H1 (cell line): ENCODE measurements at regions not wholly inside any gene's neighbourhood (a gene's known extent, or its start where the extent isn't known, plus 50 kb on each side); places are given as distances from the start of the nearest gene placed in this dataset.

Experiments
- CTCF ChIA-PET: fragments of 300-600 bp; sonication (Branson Sonifier 250); formaldehyde crosslinking; loops from one replicate; lab custom pipeline; 2021; ENCODE audit not compliant: partially characterized antibody; lab: Charles Lee
- POLR2A ChIA-PET: fragments of 300-600 bp; sonication (Branson Sonifier 250); formaldehyde crosslinking; loops from one replicate; lab custom pipeline; 2021; ENCODE audit warnings: inconsistent platforms; ENCODE audit not compliant: partially characterized antibody; lab: Charles Lee
- DNase-seq, 2 experiments: peaks; one replicate each; pipeline versions ENCODE4 v3.0.0 to v3.0.0-alpha.2; 2010 to 2022; ENCODE audit warnings: low spot score in 2 of 2, low read depth in 1 of 2, mixed read lengths in 1 of 2
- FAIRE-seq: peaks from 2 replicates; lab custom pipeline; 2011; peaks lifted over from hg19 to GRCh38; lab: Jason Lieb, UNC
- H2AFZ ChIP-seq: 2 replicates; pipeline ENCODE4 v1.8.1; 2012; ENCODE audit warnings: low read length, inconsistent platforms
- H2AK5ac ChIP-seq: 2 replicates; pipeline ENCODE4 v1.6.1; 2013; ENCODE audit warnings: low read depth, low read length
- H2BK120ac ChIP-seq: replicated peaks from 2 replicates; pipeline ENCODE3; 2013; ENCODE audit warnings: low read depth, low read length, inconsistent platforms
- H2BK12ac ChIP-seq: 2 replicates; pipeline ENCODE4 v1.6.1; 2013; ENCODE audit warnings: low read depth, low read length
- H2BK15ac ChIP-seq: 2 replicates; pipeline ENCODE4 v1.6.1; 2013; ENCODE audit warnings: low read length
- H2BK20ac ChIP-seq: 2 replicates; pipeline ENCODE4 v1.6.1; 2013; ENCODE audit warnings: low read length
- H2BK5ac ChIP-seq: 2 replicates; pipeline ENCODE4 v1.6.1; 2013; ENCODE audit warnings: low read depth, low read length
- H3K14ac ChIP-seq: 2 replicates; pipeline ENCODE4 v1.6.1; 2013; ENCODE audit warnings: inconsistent platforms; ENCODE audit not compliant: insufficient read length
- H3K18ac ChIP-seq: 2 replicates; pipeline ENCODE4 v1.6.1; 2013; ENCODE audit warnings: low read length; ENCODE audit errors: extremely low read depth
- H3K23ac ChIP-seq: 2 replicates; pipeline ENCODE4 v1.6.1; 2013; ENCODE audit warnings: inconsistent platforms; ENCODE audit not compliant: insufficient read length
- H3K23me2 ChIP-seq: 2 replicates; pipeline ENCODE4 v1.6.1; 2013; ENCODE audit warnings: low read depth, low read length
- H3K27ac ChIP-seq: 2 replicates; pipeline ENCODE4 v1.6.1; 2011; ENCODE audit warnings: low read depth, low read length, inconsistent platforms
- H3K27me3 ChIP-seq, 4 experiments: replicated peaks in 1 of 4; 1 replicate in 1 of 4; 2 replicates in 3 of 4; pipeline versions ENCODE4 v1.6.1 to v1.8.1; 2011 to 2013; ENCODE audit warnings: low read length in 3 of 4, mild to moderate bottlenecking in 3 of 4, inconsistent platforms in 2 of 4, mixed read lengths in 2 of 4, moderate library complexity in 1 of 4; ENCODE audit not compliant: control insufficient read depth in 3 of 4, insufficient read depth in 3 of 4; ENCODE audit errors: extremely low read depth in 1 of 4
- H3K36me3 ChIP-seq, 4 experiments: 2 replicates each; pipeline versions ENCODE4 v1.6.1 to v1.8.1; 2011 to 2013; ENCODE audit warnings: mild to moderate bottlenecking in 4 of 4, low read length in 3 of 4, moderate library complexity in 2 of 4, control low read depth in 1 of 4, inconsistent platforms in 1 of 4; ENCODE audit not compliant: insufficient read depth in 4 of 4, control insufficient read depth in 2 of 4
- H3K4ac ChIP-seq: replicated peaks from 2 replicates; pipeline ENCODE3; 2013; ENCODE audit warnings: low read length, low read depth, mixed read lengths, inconsistent platforms; ENCODE audit not compliant: insufficient read length
- H3K4me1 ChIP-seq, 4 experiments: replicated peaks in 1 of 4; 1 replicate in 1 of 4; 2 replicates in 3 of 4; pipeline versions ENCODE4 v1.6.1 to v1.8.1; 2011 to 2013; ENCODE audit warnings: low read length in 3 of 4, inconsistent platforms in 2 of 4, mixed read lengths in 1 of 4; ENCODE audit not compliant: insufficient read depth in 4 of 4, control insufficient read depth in 3 of 4
- H3K4me2 ChIP-seq, 2 experiments: 2 replicates each; pipeline versions ENCODE4 v1.6.1 to v1.8.1; 2011 to 2013; ENCODE audit warnings: low read depth in 2 of 2, low read length in 2 of 2, control low read depth in 1 of 2, inconsistent platforms in 1 of 2, mild to moderate bottlenecking in 1 of 2; ENCODE audit not compliant: insufficient read depth in 1 of 2
- H3K4me3 ChIP-seq, 4 experiments: fragments of 200-600, 300-600 bp in 1 of 4; sonication (generic), shearing (Covaris generic), sonication (Bioruptor Twin) in 1 of 4; 2 replicates each; pipeline versions ENCODE4 v1.5.1 to v1.8.1; 2011 to 2016; ENCODE audit warnings: low read length in 4 of 4, low read depth in 3 of 4, control low read depth in 2 of 4, inconsistent platforms in 2 of 4, mild to moderate bottlenecking in 2 of 4, mixed read lengths in 1 of 4, moderate library complexity in 1 of 4; ENCODE audit not compliant: insufficient read depth in 2 of 4; ENCODE audit errors: extremely low read depth in 1 of 4
- H3K56ac ChIP-seq: replicated peaks from 2 replicates; pipeline ENCODE3; 2013; ENCODE audit warnings: low read depth, mild to moderate bottlenecking, mixed read lengths, low read length, inconsistent platforms; ENCODE audit not compliant: insufficient read length
- H3K79me1 ChIP-seq: 2 replicates; pipeline ENCODE4 v1.6.1; 2013; ENCODE audit warnings: low read depth, low read length, control low read depth
- H3K79me2 ChIP-seq, 2 experiments: 2 replicates each; pipeline versions ENCODE4 v1.6.1 to v1.8.1; 2012 to 2013; ENCODE audit warnings: low read length in 2 of 2, mild to moderate bottlenecking in 2 of 2, inconsistent platforms in 1 of 2; ENCODE audit not compliant: insufficient read depth in 2 of 2, control insufficient read depth in 1 of 2
- H3K9ac ChIP-seq, 4 experiments: replicated peaks in 1 of 4; 1 replicate in 1 of 4; 2 replicates in 3 of 4; pipeline versions ENCODE4 v1.6.1 to v1.8.1; 2011 to 2013; ENCODE audit warnings: low read depth in 3 of 4, low read length in 3 of 4, control low read depth in 2 of 4, mild to moderate bottlenecking in 2 of 4, moderate library complexity in 2 of 4, inconsistent platforms in 1 of 4; ENCODE audit errors: extremely low read depth in 1 of 4
- H3K9me3 ChIP-seq, 2 experiments: 2 replicates each; pipeline versions ENCODE4 v1.6.1 to v1.8.1; 2012 to 2013; ENCODE audit warnings: mild to moderate bottlenecking in 2 of 2, moderate library complexity in 2 of 2, control low read depth in 1 of 2, inconsistent platforms in 1 of 2, low read depth in 1 of 2, low read length in 1 of 2, mixed read lengths in 1 of 2; ENCODE audit not compliant: insufficient read depth in 2 of 2
- H4K20me1 ChIP-seq, 2 experiments: replicated peaks in 1 of 2; 2 replicates each; pipeline versions ENCODE3 to v1.8.1; 2011 to 2013; ENCODE audit warnings: inconsistent platforms in 2 of 2, low read length in 2 of 2, mild to moderate bottlenecking in 1 of 2; ENCODE audit not compliant: insufficient read depth in 2 of 2, control insufficient read depth in 1 of 2
- H4K5ac ChIP-seq: 2 replicates; pipeline ENCODE4 v1.6.1; 2013; ENCODE audit warnings: low read length, low read depth, mixed read lengths, inconsistent platforms; ENCODE audit not compliant: insufficient read length
- H4K8ac ChIP-seq: 2 replicates; pipeline ENCODE4 v1.8.0; 2013; ENCODE audit warnings: mild to moderate bottlenecking, moderate library complexity, low read length, inconsistent platforms; ENCODE audit not compliant: insufficient read depth; ENCODE audit errors: extremely low read depth
- H4K91ac ChIP-seq: replicated peaks from 2 replicates; pipeline ENCODE3; 2013; ENCODE audit warnings: low read length, mixed read lengths, inconsistent platforms; ENCODE audit not compliant: insufficient read length
- ASH2L ChIP-seq: fragments of 200-600, 300-600 bp; sonication (generic); IDR thresholded peaks from one replicate; pipeline ENCODE4 v1.7.1; 2017; ENCODE audit warnings: low read length
- CHD2 ChIP-seq: IDR thresholded peaks from 2 replicates; pipeline ENCODE4 v1.6.1; 2012; ENCODE audit warnings: low read length, improper control_type of control experiment
- FOSL1 ChIP-seq: IDR thresholded peaks from 2 replicates; pipeline ENCODE4 v1.6.1; 2011; ENCODE audit warnings: mild to moderate bottlenecking, low read depth, low read length, moderate library complexity; ENCODE audit not compliant: insufficient read depth
- GTF2F1 ChIP-seq: IDR thresholded peaks from 2 replicates; pipeline ENCODE4 v1.6.1; 2012; ENCODE audit warnings: low read depth, low read length, improper control_type of control experiment, borderline replicate concordance
- HDAC2 ChIP-seq, 2 experiments: fragments of 300-600 bp in 1 of 2; sonication (generic) in 1 of 2; IDR thresholded peaks; 2 replicates each; pipeline ENCODE4 v1.6.1; 2011 to 2012; ENCODE audit warnings: low read depth in 2 of 2, low read length in 2 of 2, mild to moderate bottlenecking in 2 of 2, moderate library complexity in 2 of 2, borderline replicate concordance in 1 of 2, inconsistent platforms in 1 of 2
- HDAC6 ChIP-seq: IDR thresholded peaks from one replicate; pipeline ENCODE4 v1.7.1; 2012; ENCODE audit warnings: low read depth, mild to moderate bottlenecking, inconsistent platforms, low read length, moderate library complexity
- JUND ChIP-seq: IDR thresholded peaks from 2 replicates; pipeline ENCODE4 v1.6.1; 2011; ENCODE audit warnings: mild to moderate bottlenecking, improper control_type of control experiment, low read length
- KDM4A ChIP-seq: IDR thresholded peaks from one replicate; pipeline ENCODE4 v1.7.1; 2012; ENCODE audit warnings: low read depth, mild to moderate bottlenecking, moderate library complexity, low read length, inconsistent platforms; ENCODE audit not compliant: severe bottlenecking
- POLR2AphosphoS5 ChIP-seq: IDR thresholded peaks from 2 replicates; pipeline ENCODE4 v1.6.1; 2011; ENCODE audit warnings: low read depth, low read length
- RNF2 ChIP-seq: fragments of 200-900, 300-1000 bp; sonication (generic); IDR thresholded peaks from 2 replicates; pipeline ENCODE4 v1.7.1; 2016; ENCODE audit warnings: borderline replicate concordance, low read depth, mild to moderate bottlenecking, antibody characterized with exemption, low read length; ENCODE audit not compliant: poor library complexity, severe bottlenecking; ENCODE audit errors: missing control alignments
- SAP30 ChIP-seq: fragments of 300-600 bp; sonication (generic); IDR thresholded peaks from 2 replicates; pipeline ENCODE4 v1.7.1; 2012; ENCODE audit warnings: low read length, moderate library complexity, mild to moderate bottlenecking, inconsistent platforms; ENCODE audit not compliant: insufficient read depth, insufficient replicate concordance
- SP1 ChIP-seq: IDR thresholded peaks from 2 replicates; pipeline ENCODE4 v1.6.1; 2011; ENCODE audit warnings: low read depth, low read length
- WGBS, 2 experiments: shearing (Covaris generic) in 1 of 2; methylation state at CpG; one replicate each; pipeline versions ENCODE4 v1.1.6 to v1.1.7; 2013 to 2015; ENCODE audit warnings: low lambda C conversion rate in 2 of 2, mixed read lengths in 2 of 2, inconsistent platforms in 1 of 2, low coverage in 1 of 2, missing lambda C conversion rate in 1 of 2; ENCODE audit not compliant: insufficient replicate concordance in 2 of 2, insufficient coverage in 1 of 2, insufficient read length in 1 of 2; ENCODE audit errors: extremely low coverage in 1 of 2, missing lambda C conversion rate in 1 of 2; 5-methylcytosine and 5-hydroxymethylcytosine counted together
- TF ChIP-seq, protein P1 (sequence below): IDR thresholded peaks from 2 replicates; pipeline ENCODE4 v1.6.1; 2012; ENCODE audit warnings: inconsistent platforms
- TF ChIP-seq, protein P2 (sequence below): IDR thresholded peaks from 2 replicates; pipeline ENCODE4 v1.6.1; 2012; ENCODE audit warnings: inconsistent platforms

DNA sequence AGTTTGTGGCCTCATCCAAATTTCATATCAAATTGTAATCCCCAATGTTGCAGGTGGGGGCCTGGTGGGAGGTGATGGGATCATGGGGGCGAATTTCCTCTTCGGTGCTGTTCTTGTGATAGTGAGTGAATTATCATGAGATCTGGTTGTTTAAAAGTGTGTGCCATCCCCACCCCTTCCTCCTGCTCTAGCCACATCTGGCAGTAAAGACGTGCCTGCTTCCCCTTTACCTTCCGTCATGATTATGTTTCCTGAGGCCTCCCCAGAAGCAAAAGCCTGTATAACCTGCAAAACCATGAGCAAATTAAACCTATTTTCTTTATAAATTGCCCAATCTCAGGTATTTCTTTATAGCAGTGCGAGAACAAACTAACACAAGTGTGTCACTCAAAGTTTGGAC is 71.0 kb upstream of the MOCS2 start:
- no peak overlapping the region for H3K4ac ChIP-seq
- ChIA-PET POLR2A (no interaction called here), CTCF (interaction anchor here (1.2 kb wide), 1 partner anchor 10 kb away, joined by 4 read pairs; no protein-coding TSS in a partner anchor)
- H3K18ac ChIP-seq: no peak overlapping the region
- no peak overlapping the region for H2BK15ac ChIP-seq
- no peak overlapping the region for H3K9ac ChIP-seq
- 90% methylated on average over 5 of the region's 5 CpGs; no CpG with 5 or more reads in 1 of the 2 experiments for WGBS, 2 experiments
- H3K9me3 ChIP-seq: no peaks in the 10 kb centered on the region
- no peak overlapping the region for H2AFZ ChIP-seq
- DNase-seq (no peak), FAIRE-seq (no peak)
- no peak overlapping the region for H3K56ac ChIP-seq
- H3K23ac ChIP-seq: no peak overlapping the region
- H4K8ac ChIP-seq: no peak overlapping the region
- no peaks in the 10 kb centered on the region for H3K79me1 ChIP-seq
- no peaks in the 10 kb centered on the region for H4K20me1 ChIP-seq
- no peak overlapping the region for H4K91ac ChIP-seq
- H3K14ac ChIP-seq: no peak overlapping the region
- H3K23me2 ChIP-seq: no peaks in the 10 kb centered on the region
- no peaks in the 10 kb centered on the region for H3K4me1 ChIP-seq
- H3K27ac ChIP-seq: no peak overlapping the region
- no peak overlapping the region for H2BK20ac ChIP-seq
- no peak overlapping the region for H2BK5ac ChIP-seq
- H3K27me3 ChIP-seq: no peaks in the 10 kb centered on the region
- H2AK5ac ChIP-seq: no peak overlapping the region
- no peak overlapping the region for H2BK12ac ChIP-seq
- H4K5ac ChIP-seq: no peak overlapping the region
- H3K79me2 ChIP-seq: no peaks in the 10 kb centered on the region
- no peaks in the 10 kb centered on the region for H3K36me3 ChIP-seq
- no peak overlapping the region for H3K4me3 ChIP-seq
- H2BK120ac ChIP-seq: no peak overlapping the region
- no peak overlapping the region for H3K4me2 ChIP-seq
- TF ChIP-seq HDAC2 (IDR thresholded peaks at IDR 0.05; ENCODE audit: borderline replicate concordance in 1 of 2, low read depth in 2 of 2, low read length in 2 of 2) (no peak), CHD2 (no peak), JUND (no peak), GTF2F1 (no peak), SP1 (no peak), KDM4A (no peak), SAP30 (no peak), ASH2L (no peak), FOSL1 (no peak), RNF2 (no peak), POLR2AphosphoS5 (no peak), HDAC6 (no peak)
- TF ChIP-seq, protein P1, sequence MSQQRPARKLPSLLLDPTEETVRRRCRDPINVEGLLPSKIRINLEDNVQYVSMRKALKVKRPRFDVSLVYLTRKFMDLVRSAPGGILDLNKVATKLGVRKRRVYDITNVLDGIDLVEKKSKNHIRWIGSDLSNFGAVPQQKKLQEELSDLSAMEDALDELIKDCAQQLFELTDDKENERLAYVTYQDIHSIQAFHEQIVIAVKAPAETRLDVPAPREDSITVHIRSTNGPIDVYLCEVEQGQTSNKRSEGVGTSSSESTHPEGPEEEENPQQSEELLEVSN: no peak
- TF ChIP-seq, protein P2, sequence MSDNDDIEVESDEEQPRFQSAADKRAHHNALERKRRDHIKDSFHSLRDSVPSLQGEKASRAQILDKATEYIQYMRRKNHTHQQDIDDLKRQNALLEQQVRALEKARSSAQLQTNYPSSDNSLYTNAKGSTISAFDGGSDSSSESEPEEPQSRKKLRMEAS: no peak
